DND-41 (cell line): ENCODE measurements at regions not wholly inside any gene's neighbourhood (a gene's known extent, or its start where the extent isn't known, plus 50 kb on each side); places are given as distances from the start of the nearest gene placed in this dataset.

ENCODE experiments used
- EZH2 ChIP-seq: IDR thresholded peaks from 3 replicates; pipeline ENCODE4 v1.6.1; 2012; ENCODE audit warnings: borderline replicate concordance, low read depth, mild to moderate bottlenecking, moderate library complexity, low read length, inconsistent platforms; ENCODE audit not compliant: severe bottlenecking
- TF ChIP-seq, protein P1 (sequence below): IDR thresholded peaks from 2 replicates; pipeline ENCODE4 v1.5.1; 2012; ENCODE audit warnings: borderline replicate concordance, low read length, moderate library complexity, mild to moderate bottlenecking; ENCODE audit not compliant: poor library complexity, severe bottlenecking; ENCODE audit errors: extremely low read depth

DNA sequence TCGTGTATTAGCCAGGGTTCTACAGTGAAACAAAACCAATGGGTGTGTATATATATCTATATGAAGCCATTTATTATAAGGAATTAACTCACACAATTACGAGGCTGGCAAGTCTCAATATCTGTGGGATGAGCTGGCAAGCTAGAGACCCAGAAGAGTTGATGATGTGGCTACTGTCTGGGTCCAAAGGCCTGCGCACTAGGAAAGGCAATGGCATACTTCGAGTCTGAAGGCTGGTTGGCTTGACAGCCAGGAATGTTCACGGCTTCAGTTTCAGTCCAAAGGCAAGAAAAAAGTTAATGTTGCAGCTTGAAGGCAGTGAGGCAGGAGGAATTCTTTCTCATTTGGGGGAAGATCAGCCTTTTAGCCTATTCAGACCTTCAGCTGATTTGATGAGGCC is 893.3 kb upstream of the LRFN5 start:
- TF ChIP-seq, protein P1, sequence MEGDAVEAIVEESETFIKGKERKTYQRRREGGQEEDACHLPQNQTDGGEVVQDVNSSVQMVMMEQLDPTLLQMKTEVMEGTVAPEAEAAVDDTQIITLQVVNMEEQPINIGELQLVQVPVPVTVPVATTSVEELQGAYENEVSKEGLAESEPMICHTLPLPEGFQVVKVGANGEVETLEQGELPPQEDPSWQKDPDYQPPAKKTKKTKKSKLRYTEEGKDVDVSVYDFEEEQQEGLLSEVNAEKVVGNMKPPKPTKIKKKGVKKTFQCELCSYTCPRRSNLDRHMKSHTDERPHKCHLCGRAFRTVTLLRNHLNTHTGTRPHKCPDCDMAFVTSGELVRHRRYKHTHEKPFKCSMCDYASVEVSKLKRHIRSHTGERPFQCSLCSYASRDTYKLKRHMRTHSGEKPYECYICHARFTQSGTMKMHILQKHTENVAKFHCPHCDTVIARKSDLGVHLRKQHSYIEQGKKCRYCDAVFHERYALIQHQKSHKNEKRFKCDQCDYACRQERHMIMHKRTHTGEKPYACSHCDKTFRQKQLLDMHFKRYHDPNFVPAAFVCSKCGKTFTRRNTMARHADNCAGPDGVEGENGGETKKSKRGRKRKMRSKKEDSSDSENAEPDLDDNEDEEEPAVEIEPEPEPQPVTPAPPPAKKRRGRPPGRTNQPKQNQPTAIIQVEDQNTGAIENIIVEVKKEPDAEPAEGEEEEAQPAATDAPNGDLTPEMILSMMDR, result no peak
- TF ChIP-seq EZH2, result no peak
